GM12878 (cell line): ENCODE measurements at regions not wholly inside any gene's neighbourhood (a gene's known extent, or its start where the extent isn't known, plus 50 kb on each side); places are given as distances from the start of the nearest gene placed in this dataset.

ENCODE experiments used
- BMI1 ChIP-seq: fragments of 450-650 bp; IDR thresholded peaks from 2 replicates; pipeline ENCODE4 v1.6.1; 2016; ENCODE audit warnings: mild to moderate bottlenecking, moderate library complexity, borderline replicate concordance
- EZH2 ChIP-seq: IDR thresholded peaks from 2 replicates; pipeline ENCODE4 v1.6.1; 2012; ENCODE audit warnings: low read depth, mild to moderate bottlenecking, control low read depth, inconsistent platforms, low read length, borderline replicate concordance; ENCODE audit not compliant: control insufficient read depth
- FOXM1 ChIP-seq: IDR thresholded peaks from 2 replicates; pipeline ENCODE4 v1.6.1; 2012; ENCODE audit warnings: low read depth, mild to moderate bottlenecking, inconsistent platforms, low read length, moderate library complexity
- KDM1A ChIP-seq: fragments of 200-600 bp; sonication (generic); IDR thresholded peaks from 2 replicates; pipeline ENCODE4 v1.6.1; 2016; ENCODE audit warnings: borderline replicate concordance
- NBN ChIP-seq: fragments of 450-650 bp; IDR thresholded peaks from 2 replicates; pipeline ENCODE4 v1.6.1; 2016
- NFIC ChIP-seq: IDR thresholded peaks from 2 replicates; pipeline ENCODE4 v1.6.1; 2012; ENCODE audit warnings: low read depth, mild to moderate bottlenecking, inconsistent platforms, low read length, moderate library complexity
- RAD21 ChIP-seq: IDR thresholded peaks from 2 replicates; pipeline ENCODE4 v1.6.1; 2011; ENCODE audit warnings: mild to moderate bottlenecking, low read depth, low read length, moderate library complexity; ENCODE audit not compliant: insufficient read depth
- YY1 ChIP-seq: IDR thresholded peaks from 2 replicates; pipeline ENCODE4 v1.6.1; 2011; ENCODE audit warnings: low read depth, mild to moderate bottlenecking, low read length
- ZBED1 ChIP-seq: IDR thresholded peaks from 2 replicates; pipeline ENCODE4 v1.6.1; 2016; ENCODE audit warnings: borderline replicate concordance
- TF ChIP-seq, protein P1 (sequence below): fragments of 450-650 bp; IDR thresholded peaks from 2 replicates; pipeline ENCODE4 v1.6.1; 2017; ENCODE audit warnings: mild to moderate bottlenecking, moderate library complexity
- TF ChIP-seq, protein P2 (sequence below): fragments of 150-350 bp; IDR thresholded peaks from 2 replicates; pipeline ENCODE4 v1.6.1; 2014; ENCODE audit warnings: mild to moderate bottlenecking, low read depth, low read length
- TF ChIP-seq, protein P3 (sequence below): fragments of 450-650 bp; IDR thresholded peaks from 2 replicates; pipeline ENCODE4 v1.6.1; 2017; ENCODE audit warnings: borderline replicate concordance
- TF ChIP-seq, protein P4 (sequence below): IDR thresholded peaks from 2 replicates; pipeline ENCODE4 v1.6.1; 2011; ENCODE audit warnings: borderline replicate concordance, low read depth, mild to moderate bottlenecking, moderate library complexity, mixed read lengths, low read length; ENCODE audit not compliant: insufficient read depth; ENCODE audit errors: extremely low read length
- TF ChIP-seq, protein P5 (sequence below): fragments of 450-650 bp; IDR thresholded peaks from 2 replicates; pipeline ENCODE4 v1.6.1; 2014; ENCODE audit warnings: mild to moderate bottlenecking

DNA sequence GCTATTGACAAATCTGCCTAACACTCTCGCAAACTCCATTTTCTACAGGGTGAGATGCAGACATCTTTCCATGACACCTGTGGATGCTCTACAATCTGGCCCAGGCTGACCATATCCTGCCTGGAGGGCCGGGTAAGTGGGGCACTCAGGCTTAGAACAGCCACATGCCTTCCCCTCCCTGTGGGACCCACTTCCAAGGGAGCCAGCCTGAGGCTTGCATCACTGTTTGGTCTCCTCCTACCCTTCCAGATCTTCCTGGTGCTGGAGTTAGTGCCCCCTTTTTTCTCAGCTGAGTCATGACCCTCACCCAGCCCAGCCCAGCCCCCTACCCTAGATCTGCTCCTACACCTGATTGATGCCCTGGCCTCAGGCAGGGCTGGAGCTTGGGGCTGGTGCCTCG lies 62.0 kb upstream of the KCNK12 start (continued):
- TF ChIP-seq, protein P1, sequence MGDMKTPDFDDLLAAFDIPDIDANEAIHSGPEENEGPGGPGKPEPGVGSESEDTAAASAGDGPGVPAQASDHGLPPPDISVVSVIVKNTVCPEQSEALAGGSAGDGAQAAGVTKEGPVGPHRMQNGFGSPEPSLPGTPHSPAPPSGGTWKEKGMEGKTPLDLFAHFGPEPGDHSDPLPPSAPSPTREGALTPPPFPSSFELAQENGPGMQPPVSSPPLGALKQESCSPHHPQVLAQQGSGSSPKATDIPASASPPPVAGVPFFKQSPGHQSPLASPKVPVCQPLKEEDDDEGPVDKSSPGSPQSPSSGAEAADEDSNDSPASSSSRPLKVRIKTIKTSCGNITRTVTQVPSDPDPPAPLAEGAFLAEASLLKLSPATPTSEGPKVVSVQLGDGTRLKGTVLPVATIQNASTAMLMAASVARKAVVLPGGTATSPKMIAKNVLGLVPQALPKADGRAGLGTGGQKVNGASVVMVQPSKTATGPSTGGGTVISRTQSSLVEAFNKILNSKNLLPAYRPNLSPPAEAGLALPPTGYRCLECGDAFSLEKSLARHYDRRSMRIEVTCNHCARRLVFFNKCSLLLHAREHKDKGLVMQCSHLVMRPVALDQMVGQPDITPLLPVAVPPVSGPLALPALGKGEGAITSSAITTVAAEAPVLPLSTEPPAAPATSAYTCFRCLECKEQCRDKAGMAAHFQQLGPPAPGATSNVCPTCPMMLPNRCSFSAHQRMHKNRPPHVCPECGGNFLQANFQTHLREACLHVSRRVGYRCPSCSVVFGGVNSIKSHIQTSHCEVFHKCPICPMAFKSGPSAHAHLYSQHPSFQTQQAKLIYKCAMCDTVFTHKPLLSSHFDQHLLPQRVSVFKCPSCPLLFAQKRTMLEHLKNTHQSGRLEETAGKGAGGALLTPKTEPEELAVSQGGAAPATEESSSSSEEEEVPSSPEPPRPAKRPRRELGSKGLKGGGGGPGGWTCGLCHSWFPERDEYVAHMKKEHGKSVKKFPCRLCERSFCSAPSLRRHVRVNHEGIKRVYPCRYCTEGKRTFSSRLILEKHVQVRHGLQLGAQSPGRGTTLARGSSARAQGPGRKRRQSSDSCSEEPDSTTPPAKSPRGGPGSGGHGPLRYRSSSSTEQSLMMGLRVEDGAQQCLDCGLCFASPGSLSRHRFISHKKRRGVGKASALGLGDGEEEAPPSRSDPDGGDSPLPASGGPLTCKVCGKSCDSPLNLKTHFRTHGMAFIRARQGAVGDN: no peak
- TF ChIP-seq NFIC (no peak), KDM1A (no peak), FOXM1 (no peak), BMI1 (no peak), RAD21 (no peak), NBN (no peak), ZBED1 (no peak), EZH2 (no peak), YY1 (no peak)
- TF ChIP-seq, protein P2, sequence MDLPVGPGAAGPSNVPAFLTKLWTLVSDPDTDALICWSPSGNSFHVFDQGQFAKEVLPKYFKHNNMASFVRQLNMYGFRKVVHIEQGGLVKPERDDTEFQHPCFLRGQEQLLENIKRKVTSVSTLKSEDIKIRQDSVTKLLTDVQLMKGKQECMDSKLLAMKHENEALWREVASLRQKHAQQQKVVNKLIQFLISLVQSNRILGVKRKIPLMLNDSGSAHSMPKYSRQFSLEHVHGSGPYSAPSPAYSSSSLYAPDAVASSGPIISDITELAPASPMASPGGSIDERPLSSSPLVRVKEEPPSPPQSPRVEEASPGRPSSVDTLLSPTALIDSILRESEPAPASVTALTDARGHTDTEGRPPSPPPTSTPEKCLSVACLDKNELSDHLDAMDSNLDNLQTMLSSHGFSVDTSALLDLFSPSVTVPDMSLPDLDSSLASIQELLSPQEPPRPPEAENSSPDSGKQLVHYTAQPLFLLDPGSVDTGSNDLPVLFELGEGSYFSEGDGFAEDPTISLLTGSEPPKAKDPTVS: no peak
- TF ChIP-seq, protein P3, sequence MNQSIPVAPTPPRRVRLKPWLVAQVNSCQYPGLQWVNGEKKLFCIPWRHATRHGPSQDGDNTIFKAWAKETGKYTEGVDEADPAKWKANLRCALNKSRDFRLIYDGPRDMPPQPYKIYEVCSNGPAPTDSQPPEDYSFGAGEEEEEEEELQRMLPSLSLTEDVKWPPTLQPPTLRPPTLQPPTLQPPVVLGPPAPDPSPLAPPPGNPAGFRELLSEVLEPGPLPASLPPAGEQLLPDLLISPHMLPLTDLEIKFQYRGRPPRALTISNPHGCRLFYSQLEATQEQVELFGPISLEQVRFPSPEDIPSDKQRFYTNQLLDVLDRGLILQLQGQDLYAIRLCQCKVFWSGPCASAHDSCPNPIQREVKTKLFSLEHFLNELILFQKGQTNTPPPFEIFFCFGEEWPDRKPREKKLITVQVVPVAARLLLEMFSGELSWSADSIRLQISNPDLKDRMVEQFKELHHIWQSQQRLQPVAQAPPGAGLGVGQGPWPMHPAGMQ: no peak
- TF ChIP-seq, protein P4, sequence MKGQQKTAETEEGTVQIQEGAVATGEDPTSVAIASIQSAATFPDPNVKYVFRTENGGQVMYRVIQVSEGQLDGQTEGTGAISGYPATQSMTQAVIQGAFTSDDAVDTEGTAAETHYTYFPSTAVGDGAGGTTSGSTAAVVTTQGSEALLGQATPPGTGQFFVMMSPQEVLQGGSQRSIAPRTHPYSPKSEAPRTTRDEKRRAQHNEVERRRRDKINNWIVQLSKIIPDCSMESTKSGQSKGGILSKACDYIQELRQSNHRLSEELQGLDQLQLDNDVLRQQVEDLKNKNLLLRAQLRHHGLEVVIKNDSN: no peak
- TF ChIP-seq, protein P5, sequence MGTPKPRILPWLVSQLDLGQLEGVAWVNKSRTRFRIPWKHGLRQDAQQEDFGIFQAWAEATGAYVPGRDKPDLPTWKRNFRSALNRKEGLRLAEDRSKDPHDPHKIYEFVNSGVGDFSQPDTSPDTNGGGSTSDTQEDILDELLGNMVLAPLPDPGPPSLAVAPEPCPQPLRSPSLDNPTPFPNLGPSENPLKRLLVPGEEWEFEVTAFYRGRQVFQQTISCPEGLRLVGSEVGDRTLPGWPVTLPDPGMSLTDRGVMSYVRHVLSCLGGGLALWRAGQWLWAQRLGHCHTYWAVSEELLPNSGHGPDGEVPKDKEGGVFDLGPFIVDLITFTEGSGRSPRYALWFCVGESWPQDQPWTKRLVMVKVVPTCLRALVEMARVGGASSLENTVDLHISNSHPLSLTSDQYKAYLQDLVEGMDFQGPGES: no peak
